Activated CD4-positive, alpha-beta T cell treated with anti-CD3 and anti-CD28 coated beads, Interleukin-2, Interleukin-6, amounts not matched to agents 100 ng/mL and 50 ng/mL, durations not matched to agents 16 hours and 8 hours (primary cell): ENCODE measurements at regions not wholly inside any gene's neighbourhood (a gene's known extent, or its start where the extent isn't known, plus 50 kb on each side); places are given as distances from the start of the nearest gene placed in this dataset.
"Not testable (repeated sequence)": the region's sequence is repeated elsewhere in the genome, so short reads cannot be mapped to it uniquely, and the experiment has no call there.

Experiments
- DNase-seq: peaks from one replicate; pipeline ENCODE4 v3.0.0-alpha.2; 2020

DNA sequence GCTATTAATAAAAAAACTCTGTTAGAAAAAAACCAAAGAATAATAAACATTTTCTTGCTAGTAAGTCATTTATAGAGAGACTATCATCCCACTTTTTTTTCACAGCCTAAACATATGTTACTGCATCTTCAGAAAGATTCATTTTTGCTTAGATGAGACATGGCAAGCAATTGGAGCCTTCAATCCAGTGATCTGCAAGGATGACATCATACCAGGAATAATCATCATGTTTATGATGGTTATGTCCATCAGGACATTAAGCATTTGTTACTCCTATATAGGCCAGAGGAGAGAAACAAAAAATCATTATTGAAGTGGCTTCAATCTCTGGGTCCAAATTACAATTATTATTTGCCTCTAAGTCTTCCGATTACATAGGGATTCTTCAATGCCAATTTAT lies 626.3 kb upstream of the CCNG1 start:
- DNase-seq, result no peak

DNA sequence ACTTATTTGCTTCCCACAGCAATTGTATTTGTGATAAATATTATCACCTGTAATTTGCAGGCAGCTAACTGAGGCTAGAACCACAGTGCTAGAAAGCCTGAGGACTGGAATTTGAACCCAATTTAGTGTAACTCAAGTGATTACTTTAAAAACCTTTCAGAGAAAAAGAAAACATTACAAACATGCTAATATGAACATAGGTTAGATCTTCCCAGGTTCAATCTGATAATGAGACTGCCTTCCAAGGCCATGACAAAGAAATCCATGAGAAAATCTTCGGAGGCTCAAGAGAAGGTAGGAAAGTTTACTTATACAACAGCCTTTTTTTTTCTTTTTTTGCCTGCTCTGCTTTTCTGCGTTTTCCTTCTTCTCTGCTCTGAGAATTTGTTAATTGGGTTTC lies 620.6 kb upstream of the CCNG1 start:
- DNase-seq, result no peak

DNA sequence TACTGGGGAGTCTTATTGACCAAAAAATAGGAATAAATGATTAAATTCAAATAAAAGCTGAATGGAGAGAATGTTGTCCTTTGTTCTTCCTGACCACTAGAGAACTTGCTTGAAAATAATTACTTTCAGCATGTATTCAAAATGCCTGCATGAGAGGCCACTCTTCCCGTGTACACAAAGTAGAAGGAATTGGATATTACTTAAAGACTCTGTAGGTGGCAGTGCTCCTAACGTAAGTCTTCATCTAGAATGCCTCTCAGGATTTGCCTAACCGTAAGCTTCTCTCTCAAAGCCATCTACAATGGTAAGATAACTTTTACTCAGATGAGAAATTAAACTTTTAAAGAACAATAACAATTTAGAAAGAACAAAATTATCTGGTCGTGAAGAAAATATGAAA lies 620.0 kb upstream of the CCNG1 start:
- no peak for DNase-seq

DNA sequence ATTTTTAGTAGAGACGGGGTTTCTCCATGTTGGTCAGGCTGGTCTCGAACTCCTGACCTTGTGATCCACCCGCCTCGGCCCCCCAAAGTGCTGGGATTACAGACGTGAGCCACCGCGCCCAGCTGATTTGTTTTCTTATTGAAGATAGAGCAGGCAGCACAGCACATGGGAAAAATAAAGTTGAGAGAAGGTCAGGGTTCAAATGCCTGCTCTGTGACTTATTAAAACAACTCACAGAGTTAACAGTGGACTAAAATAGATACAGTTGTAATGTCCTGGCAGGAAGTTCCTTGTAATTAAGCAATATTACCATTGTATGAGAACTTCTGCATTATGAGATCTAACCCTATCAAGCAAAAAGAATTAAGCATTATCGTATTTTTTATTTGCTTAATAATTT lies 615.7 kb upstream of the CCNG1 start:
- not testable (repeated sequence) for DNase-seq

DNA sequence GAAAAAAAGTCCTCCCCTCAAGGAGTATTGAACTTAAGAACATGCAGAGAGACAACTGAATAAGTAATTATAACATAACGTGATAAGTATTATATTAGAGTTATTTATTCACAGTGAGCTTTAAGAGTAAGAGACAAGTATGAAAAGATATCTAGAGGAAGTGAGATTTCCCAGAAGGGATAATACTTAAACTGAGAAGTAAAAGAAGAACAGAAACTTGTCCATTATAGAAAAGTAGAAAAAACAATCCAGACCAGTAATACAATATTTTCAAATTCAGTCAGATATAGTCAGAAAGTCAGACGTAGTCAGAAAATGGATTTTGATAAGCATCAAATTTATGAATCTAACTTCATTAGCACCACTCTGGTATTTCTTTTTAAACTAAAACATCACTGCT lies 613.0 kb upstream of the CCNG1 start:
- no peak for DNase-seq

DNA sequence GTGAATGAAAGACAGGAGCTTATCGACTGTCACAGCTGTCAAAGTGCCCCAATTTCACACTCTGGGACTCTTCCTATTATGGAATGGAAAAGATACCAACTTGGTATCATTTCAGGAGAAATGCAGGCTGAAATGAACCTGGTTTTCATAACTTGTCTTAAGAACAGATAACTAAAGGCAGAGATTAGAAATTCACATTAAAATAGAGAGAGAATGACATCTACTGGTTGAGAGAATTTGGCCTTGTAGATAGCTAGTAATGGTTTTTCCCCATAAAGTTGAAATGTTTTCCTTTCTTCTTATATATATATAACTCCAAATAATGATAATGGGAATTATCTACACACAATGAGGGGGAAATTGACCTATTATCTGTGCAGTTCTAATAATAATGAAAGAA lies 600.2 kb upstream of the CCNG1 start:
- DNase-seq, result no peak

DNA sequence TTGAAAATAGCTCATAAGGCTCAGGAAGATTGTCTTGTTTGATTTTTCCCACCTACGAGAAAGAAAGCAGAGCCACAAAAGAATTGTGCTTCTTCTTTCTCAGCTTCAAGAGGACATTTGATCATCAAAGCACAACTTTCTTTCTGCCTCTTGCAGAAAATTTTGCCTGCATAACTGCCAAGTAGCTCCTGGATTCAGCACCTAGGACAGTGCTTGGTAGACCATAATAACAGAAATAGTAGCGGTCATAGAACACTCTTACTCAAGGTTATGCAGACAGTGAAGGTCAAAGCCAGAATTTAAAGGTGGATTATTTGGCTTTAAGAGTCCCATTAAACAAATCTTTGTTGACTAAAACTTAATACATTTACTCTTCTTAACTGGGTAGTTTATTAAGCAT lies 594.7 kb upstream of the CCNG1 start:
- DNase-seq, result no peak

DNA sequence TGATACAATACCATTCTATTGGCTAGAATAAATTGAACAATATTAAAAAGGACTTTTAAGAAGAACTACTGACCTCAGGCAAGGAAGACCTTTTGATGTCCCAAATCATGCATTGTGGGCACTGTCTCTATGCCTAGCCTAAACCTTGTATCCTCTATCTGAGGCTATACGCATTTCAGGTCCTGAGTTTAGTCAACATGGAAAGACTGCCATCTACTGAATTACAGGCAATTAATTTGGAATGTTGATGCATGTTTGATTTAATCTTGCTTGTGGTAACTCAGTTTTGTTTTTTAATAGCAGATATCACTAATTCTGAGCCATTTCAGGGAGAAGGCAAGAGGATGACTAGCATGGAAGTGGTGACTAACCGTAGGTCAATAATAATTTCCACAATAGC lies 585.3 kb upstream of the CCNG1 start:
- no peak for DNase-seq

DNA sequence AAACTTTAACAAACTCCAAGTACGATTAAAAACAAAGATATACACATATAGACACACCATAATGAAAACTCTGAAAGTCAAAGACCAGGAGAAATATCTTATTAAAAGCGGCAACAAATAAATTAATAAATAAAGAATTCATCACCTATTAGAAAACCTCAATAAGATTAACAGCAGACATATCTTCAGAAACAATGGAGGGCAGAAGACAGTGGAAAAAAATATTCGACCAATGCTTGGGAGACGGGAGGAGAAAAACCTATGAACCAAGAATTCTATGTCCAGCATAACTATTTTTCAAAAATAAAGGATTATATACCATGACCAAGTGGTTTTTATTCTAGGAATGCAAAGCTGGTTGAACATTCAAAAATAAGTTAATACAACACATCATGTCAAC lies 578.6 kb upstream of the CCNG1 start:
- no peak for DNase-seq

DNA sequence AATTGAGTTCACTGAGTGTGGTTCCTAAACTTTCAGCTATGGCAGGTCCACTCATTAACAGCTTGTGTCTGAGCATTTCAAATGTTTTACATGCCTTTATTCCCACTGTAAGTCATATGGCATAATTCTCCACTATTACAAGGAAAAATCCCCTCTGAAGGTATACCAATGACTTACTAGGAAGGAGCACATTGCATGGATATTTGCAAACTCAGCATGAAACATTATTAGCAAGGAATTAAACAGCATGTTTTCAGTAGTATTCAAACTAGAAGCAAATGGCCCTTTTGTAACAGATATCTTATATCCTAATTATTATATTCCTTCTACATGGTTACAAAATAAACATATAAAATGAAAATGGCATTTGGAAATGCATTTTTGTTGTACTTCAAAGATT lies 566.4 kb upstream of the CCNG1 start:
- no peak for DNase-seq

DNA sequence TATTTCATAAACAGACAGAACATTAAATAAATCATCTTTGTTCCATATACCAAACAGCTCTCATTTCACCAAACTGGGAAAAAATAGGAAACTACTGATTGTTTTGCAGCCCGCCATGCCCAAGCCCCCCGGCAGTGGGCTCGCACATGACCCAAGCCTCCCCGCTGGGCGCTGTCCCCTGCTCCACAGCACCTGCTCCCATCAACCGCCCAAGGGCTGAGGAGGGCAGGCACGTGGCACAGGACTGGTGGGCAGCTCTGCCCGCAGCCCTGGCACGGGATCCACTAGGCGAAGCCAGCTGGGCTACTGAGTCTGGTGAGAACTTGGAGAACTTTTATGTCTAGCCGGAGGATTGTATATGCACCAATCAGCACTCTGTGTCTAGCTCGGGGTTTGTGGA lies 554.8 kb upstream of the CCNG1 start:
- no peak for DNase-seq

DNA sequence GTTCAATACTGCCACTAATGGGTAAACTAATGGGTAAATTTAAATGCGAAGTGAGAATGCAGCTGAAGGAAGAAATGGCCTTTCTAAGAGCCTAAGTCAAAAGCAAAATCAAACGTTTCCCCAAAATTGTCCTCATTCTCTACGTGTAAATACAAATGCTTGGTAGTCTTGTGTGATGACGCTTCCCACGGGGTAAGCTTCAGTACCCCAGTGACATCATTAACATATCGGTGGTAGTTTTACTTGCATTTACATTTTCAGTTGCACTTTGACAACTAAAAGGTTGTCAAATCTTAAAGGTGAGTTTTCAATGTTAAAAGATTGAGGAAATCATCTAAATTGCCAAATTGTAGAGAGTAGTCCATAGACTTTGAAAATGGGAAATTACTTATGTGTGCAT lies 550.7 kb upstream of the CCNG1 start:
- no peak for DNase-seq

DNA sequence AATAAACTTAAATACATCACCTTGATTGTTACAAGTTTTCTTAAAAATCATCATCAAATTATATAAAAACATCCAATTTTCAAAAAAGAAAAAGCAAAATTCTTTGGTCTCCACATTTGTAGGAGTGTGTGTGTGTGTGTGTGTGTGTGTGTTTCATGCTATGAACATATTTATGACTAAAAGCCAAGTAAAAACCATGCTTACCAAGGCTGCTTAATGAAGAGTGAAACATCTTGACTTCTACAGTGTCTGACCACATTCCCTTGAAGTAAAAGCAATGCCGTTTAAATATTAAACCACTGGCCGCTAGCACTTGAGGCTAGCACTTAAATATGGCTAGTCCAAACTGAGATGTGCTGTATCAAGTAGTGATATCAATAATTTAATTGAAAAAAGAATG lies 549.1 kb upstream of the CCNG1 start:
- DNase-seq, result no peak

DNA sequence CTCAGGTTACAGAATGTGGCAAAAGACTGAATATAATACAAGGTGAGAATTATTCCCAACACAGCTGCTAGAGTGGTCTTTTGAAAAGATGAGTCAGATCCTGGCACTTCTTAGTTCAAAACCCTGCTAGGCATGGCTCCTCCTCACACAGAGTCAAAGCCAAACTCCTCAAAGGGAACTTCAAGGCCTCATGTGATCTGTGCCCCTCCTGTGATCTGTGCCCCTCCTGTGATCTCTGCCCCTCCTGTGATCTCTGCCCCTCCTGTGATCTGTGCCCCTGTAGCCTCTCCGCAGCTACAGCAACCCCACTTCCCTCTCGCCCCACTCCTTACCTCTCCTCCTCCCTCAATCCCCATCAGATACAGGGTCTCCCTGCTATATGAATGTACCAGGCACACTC lies 525.5 kb upstream of the CCNG1 start:
- DNase-seq, result no peak

DNA sequence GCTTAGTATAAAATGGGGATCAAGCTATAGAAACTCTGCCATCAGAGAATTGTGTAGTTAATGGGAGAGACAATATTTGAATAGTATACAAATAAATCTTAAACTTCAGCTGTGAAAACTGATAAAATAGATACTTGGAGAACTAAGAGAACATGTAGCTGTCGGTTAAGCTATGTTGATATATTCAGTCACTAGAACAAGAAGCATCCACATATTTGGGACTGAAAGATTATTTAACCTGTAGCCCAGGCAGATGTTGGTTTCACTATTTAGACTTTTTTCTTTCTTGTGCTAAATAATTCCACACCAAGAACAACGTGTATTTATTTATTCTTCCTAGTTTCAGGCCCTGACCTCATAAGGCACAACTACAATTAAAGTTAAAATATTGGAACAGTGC lies 521.0 kb upstream of the CCNG1 start:
- DNase-seq, result no peak

DNA sequence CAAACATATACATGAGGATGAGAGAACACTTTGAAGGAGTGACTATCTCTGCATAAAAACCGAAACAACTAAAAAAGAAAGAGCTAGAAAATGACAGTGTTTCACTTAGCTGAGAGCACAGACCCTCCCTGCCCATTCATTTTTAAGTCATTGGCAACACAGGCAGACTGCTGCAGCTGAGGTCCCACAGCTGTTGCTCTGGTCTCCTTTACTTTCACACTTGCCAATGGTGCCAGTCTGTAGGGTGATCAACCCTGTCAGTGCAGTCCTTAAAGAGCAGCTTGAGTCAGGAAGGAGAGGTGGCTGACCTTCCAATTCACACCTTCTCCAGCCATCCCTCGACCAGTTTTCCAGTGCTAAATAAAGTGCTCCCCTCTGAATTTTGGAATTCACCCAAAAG lies 508.3 kb upstream of the CCNG1 start:
- DNase-seq, result no peak

DNA sequence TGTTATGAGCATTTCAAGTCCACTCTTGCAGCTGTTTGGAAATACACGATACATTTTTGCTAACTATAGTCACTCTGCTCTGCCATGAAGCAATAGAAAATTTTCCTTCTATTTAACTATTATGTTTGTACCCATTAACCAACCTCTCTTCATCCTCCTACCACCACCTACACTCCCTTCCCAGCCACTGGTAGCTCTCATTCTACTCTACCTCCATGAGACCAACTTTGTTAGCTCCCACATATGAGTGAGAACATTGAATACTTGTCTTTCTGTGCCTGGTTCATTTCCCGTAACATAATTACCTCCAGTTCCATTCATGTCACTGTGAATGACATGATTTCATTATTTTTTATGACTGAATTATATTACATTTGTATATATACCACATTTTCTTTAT lies 505.9 kb upstream of the CCNG1 start:
- DNase-seq, result no peak

DNA sequence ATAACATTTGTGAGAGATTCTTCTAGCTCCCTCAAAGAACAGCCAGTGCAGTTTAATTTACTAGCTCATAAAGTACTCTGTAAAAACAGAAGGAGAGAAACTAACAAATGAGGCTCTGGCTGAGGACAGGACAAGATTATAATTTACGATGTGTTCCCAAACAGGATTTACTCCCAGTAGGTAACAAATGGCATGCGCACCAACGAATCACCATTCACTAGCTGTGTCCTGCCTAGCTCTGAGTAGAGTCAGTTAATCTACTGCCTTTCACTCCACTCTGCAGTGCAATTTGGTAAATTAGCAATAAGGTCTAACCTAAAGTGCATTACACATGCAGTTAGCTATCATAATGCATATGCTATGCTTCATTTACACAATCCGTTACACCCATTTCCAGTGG lies 497.4 kb upstream of the CCNG1 start:
- DNase-seq, result no peak

DNA sequence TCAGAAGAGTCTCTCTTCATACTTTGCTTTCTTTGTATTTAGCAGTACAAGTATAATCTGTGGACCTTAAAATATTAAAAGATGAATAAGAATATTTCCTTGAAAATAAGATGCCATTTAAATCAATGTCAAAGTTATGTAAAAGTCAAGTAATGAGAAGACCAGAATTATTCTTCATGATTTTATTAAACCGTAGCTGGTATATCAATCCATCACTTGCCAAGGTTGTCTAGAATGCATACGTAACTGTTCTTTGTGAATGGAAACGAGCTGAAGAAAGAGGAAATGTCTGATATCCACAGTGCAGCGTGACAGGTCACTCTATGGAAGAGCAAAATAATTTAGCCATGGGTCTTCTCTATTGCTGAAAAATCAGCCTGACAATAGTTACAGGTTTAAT lies 488.7 kb upstream of the CCNG1 start:
- DNase-seq, result no peak

DNA sequence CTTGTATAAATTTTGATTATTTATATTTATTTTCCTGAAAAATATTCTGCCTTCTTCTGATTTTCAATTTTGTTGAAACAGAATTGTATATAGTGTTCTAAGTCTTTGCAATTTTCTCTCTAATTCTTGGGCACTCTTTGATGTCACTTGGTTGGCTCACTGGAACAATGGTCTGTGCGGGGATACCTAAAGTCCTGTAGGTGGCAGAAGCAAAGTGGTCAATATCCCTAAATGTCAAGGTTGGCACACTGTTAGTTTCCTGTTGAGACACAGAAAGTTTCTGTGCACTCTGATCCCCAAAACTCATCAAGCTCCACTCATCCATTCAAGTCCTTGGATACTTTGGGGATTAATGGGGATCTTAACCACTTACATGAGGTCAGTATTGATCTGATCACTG lies 480.8 kb upstream of the CCNG1 start:
- no peak for DNase-seq

DNA sequence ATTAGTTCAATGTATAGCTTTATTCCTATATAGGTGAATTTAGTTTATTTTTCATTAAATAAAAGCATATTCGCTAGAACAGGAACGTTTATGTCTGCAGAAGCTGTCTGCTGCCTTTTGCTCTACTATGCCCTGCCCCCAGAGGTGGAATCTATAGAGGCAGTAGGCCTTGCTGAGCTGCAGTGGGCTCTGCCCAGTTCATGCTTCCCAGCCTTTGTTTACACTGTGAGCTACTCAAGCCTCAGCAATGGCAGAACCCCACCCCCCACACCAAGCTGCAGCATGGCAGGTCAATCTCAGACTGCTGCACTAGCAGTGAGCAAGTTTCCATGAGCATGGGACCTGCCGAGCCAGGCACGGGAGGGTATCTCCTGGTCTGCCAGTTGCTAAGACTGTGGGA lies 473.3 kb upstream of the CCNG1 start:
- not testable (repeated sequence) for DNase-seq

DNA sequence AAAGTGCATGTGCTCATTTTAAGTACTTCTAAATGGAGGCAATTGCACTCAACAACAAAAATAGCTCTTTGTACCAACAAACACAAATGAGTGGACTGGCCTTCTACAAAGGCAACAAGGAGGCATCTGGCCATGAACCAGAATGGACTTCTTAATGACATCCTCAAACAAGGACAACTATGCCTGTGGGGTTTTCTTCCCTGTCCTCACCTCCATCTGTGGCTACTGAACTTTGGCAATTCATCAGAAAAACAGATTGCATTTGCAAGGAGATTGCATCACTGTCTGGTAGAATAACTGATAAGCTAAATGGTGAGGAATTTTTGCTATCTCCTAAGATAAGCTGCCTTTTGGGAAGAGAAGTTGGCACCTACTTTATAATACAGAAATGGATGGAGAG lies 447.3 kb upstream of the CCNG1 start:
- no peak for DNase-seq

DNA sequence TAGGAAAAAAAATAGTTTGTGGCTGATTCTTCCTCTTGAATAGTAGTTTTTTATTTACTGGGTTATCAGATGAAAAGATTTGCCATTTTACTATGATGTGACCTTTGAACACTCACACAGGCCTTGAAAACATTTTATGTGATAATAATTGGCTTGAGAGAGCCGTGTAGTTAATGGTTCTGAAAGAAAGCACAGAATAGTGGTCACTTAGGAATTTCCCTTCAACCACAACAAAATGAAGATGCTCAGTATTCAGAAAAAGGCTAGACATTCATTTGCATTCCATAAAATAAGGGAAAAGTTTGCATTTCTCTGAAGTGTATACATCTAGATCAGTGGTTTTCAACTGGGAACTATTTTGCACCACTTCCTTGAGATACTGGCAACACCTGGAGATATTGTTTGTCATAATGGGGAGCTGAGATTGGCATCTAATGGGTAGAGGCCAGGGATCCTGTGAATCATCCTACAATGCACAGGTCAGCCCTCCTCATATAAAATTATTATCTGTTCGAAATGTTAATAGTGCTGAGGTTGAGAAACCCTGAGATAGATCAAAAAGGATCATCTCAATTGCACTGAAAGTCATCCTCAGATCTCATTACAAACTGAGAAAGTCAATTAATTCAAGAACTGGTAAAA lies 446.4 kb upstream of the CCNG1 start:
- DNase-seq, result no peak

DNA sequence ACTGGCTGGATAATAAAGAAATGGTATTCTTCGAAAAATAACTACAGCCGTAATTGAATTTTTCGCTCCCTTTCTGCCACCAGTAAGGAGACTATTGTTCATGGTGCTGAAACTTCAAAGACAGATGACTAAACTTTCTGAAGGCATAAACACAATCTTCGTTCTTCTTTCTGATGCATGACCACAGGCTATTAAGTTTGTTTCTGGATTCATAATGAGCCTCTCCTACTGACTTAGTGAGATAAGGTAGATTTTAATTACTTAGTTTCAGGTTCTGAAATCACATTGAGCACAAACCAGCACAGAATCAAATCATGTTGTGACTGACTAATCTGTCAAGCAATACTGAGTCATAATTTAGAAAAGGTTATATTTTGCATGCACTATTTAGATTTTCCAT lies 441.8 kb upstream of the CCNG1 start:
- DNase-seq, result no peak

DNA sequence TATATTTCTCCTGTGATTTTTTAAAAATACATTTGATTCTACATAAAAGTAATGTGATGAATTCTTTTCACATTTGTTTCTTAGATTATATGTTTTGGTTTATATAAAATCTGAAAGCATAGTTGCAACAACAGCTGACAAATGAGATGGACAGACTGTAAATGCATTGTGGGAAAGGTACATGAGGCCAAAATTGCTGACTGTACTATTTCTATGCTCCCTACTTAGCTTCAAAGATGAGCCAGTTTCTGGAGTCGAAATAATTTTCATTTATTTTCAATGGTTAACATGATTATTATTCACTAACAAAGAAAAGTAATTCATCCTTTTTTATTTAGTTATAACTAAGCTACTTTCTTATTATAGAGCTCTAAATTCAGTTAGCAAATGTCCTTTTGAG lies 441.3 kb upstream of the CCNG1 start:
- DNase-seq, result no peak

DNA sequence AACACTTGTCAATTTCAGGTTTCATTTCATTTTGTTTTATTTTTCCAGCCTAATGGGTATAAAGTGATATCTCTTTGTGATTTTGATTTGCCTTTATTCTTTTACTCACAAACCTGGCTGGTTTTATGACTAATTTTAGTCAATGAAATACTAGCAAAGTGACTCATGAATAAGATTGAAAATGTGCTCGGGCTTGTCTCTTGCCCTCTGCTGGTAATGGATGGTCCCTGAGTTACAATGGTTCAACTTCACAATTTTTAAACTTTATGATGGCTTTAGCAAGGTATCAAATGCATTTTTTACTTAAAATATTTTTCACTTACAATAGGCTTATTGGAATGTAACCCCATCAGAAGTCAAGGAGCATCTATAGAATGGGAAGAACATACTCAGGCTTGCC lies 431.4 kb upstream of the CCNG1 start:
- no peak for DNase-seq
